WTC11 (cell line): ENCODE measurements at regions not wholly inside any gene's neighbourhood (a gene's known extent, or its start where the extent isn't known, plus 50 kb on each side); places are given as distances from the start of the nearest gene placed in this dataset.

Experiments
- ATAC-seq: fragments of 200-7000 bp; cut with Tn5 transposase; 2 replicates; pipeline ENCODE4 v1.10.0; 2021; ENCODE audit warnings: mild to moderate bottlenecking, moderate library complexity
- CTCF ChIA-PET: fragments of 300-600 bp; sonication (Branson Sonifier 250); formaldehyde crosslinking; loops from one replicate; lab custom pipeline; 2021; ENCODE audit warnings: antibody characterized with exemption; lab: Charles Lee
- POLR2A ChIA-PET: fragments of 350-600 bp; sonication (Branson Sonifier 250); formaldehyde crosslinking; loops from one replicate; lab custom pipeline; 2021; ENCODE audit warnings: antibody characterized with exemption; lab: Charles Lee
- DNase-seq: peaks from one replicate; pipeline ENCODE4 v3.0.0; 2021; ENCODE audit warnings: low spot score
- H3K27ac Mint-ChIP-seq: 2 replicates; pipeline ENCODE4 v1.8.0; 2021; ENCODE audit warnings: mixed read lengths
- H3K27me3 Mint-ChIP-seq: 2 replicates; pipeline ENCODE4 v1.8.0; 2021; ENCODE audit warnings: low read depth, mild to moderate bottlenecking, moderate library complexity, mixed read lengths
- H3K36me3 Mint-ChIP-seq: 2 replicates; pipeline ENCODE4 v1.8.0; 2021; ENCODE audit warnings: mixed read lengths
- H3K4me1 Mint-ChIP-seq: 2 replicates; pipeline ENCODE4 v1.8.0; 2022; ENCODE audit warnings: mixed read lengths
- H3K4me3 Mint-ChIP-seq: 2 replicates; pipeline ENCODE4 v1.8.0; 2021; ENCODE audit warnings: mild to moderate bottlenecking, moderate library complexity, mixed read lengths
- H3K9me3 Mint-ChIP-seq: 2 replicates; pipeline ENCODE4 v1.8.0; 2021; ENCODE audit warnings: mixed read lengths
- AFF4 ChIP-seq: sonication (generic); formaldehyde crosslinking; IDR thresholded peaks from 2 replicates; pipeline ENCODE4 v1.8.1; 2023; ENCODE audit warnings: mild to moderate bottlenecking, missing genetic modification reagents, borderline replicate concordance
- ATF6 ChIP-seq: sonication (generic); formaldehyde crosslinking; IDR thresholded peaks from 2 replicates; pipeline ENCODE4 v1.8.1; 2023; ENCODE audit warnings: mild to moderate bottlenecking, missing genetic modification reagents
- CDX4 ChIP-seq: fragments of 250-450 bp; sonication (Bioruptor Pico); IDR thresholded peaks from 2 replicates; pipeline ENCODE4 v1.9.0; 2021; ENCODE audit warnings: moderate library complexity, mild to moderate bottlenecking, inconsistent platforms, borderline replicate concordance
- CTCF ChIP-seq: fragments of 200-600 bp; IDR thresholded peaks from 2 replicates; pipeline ENCODE4 v1.8.0; 2022; ENCODE audit warnings: antibody characterized with exemption
- ELF4 ChIP-seq: sonication (generic); formaldehyde crosslinking; IDR thresholded peaks from 2 replicates; pipeline ENCODE4 v1.8.1; 2022; ENCODE audit warnings: low read depth, mild to moderate bottlenecking, moderate library complexity, missing genetic modification reagents
- FOXP1 ChIP-seq: sonication (generic); formaldehyde crosslinking; IDR thresholded peaks from 2 replicates; pipeline ENCODE4 v1.8.0; 2022; ENCODE audit warnings: missing genetic modification reagents, mild to moderate bottlenecking, moderate library complexity, borderline replicate concordance
- FOXP4 ChIP-seq: sonication (generic); formaldehyde crosslinking; IDR thresholded peaks from 2 replicates; pipeline ENCODE4 v1.8.0; 2022; ENCODE audit warnings: mild to moderate bottlenecking, missing genetic modification reagents
- HMGA2 ChIP-seq: fragments of 250-450 bp; sonication (Bioruptor Pico); IDR thresholded peaks from 2 replicates; pipeline ENCODE4 v1.4.0; 2021; ENCODE audit warnings: mild to moderate bottlenecking, moderate library complexity
- NFATC4 ChIP-seq: fragments of 250-450 bp; sonication (Bioruptor Pico); IDR thresholded peaks from 2 replicates; pipeline ENCODE4 v1.9.0; 2021; ENCODE audit warnings: mild to moderate bottlenecking
- NR1H2 ChIP-seq: sonication (generic); formaldehyde crosslinking; IDR thresholded peaks from 2 replicates; pipeline ENCODE4 v1.9.0; 2021; ENCODE audit warnings: mild to moderate bottlenecking, moderate library complexity, missing genetic modification reagents
- NR2C2 ChIP-seq: sonication (generic); formaldehyde crosslinking; IDR thresholded peaks from 2 replicates; pipeline ENCODE4 v1.8.0; 2022; ENCODE audit warnings: mild to moderate bottlenecking, missing genetic modification reagents
- PRDM15 ChIP-seq: sonication (generic); formaldehyde crosslinking; IDR thresholded peaks from 2 replicates; pipeline ENCODE4 v1.8.0; 2022; ENCODE audit warnings: missing genetic modification reagents
- PREB ChIP-seq: sonication (generic); formaldehyde crosslinking; IDR thresholded peaks from 2 replicates; pipeline ENCODE4 v1.8.1; 2022; ENCODE audit warnings: mild to moderate bottlenecking, missing genetic modification reagents, moderate library complexity, borderline replicate concordance
- PRRX2 ChIP-seq: fragments of 250-450 bp; sonication (Bioruptor Pico); IDR thresholded peaks from 2 replicates; pipeline ENCODE4 v1.8.0; 2021; ENCODE audit warnings: mild to moderate bottlenecking
- SP1 ChIP-seq: sonication (generic); formaldehyde crosslinking; conservative IDR thresholded peaks from 2 replicates; pipeline ENCODE4 v1.8.1; 2022; ENCODE audit warnings: missing genetic modification reagents

- no peak overlapping the region for H3K27ac Mint-ChIP-seq
- H3K27me3 Mint-ChIP-seq, result no peaks in the 10 kb centered on the region
- ChIA-PET CTCF (no interaction called here), POLR2A (no interaction called here)
- H3K9me3 Mint-ChIP-seq, result no peaks in the 10 kb centered on the region
- no peak overlapping the region for H3K4me3 Mint-ChIP-seq
- H3K4me1 Mint-ChIP-seq, result no peaks in the 10 kb centered on the region
- no peak for ATAC-seq
- DNase-seq, result no peak
- no peak for TF ChIP-seq SP1 (CRISPR knock-in tag)
- TF ChIP-seq FOXP4 (CRISPR knock-in tag), result no peak
- no peak for TF ChIP-seq PRDM15
- TF ChIP-seq CTCF, result no peak
- no peak for TF ChIP-seq NFATC4
- TF ChIP-seq ATF6 (CRISPR knock-in tag), result no peak
- no peak for TF ChIP-seq PRRX2
- no peak for TF ChIP-seq PREB
- H3K36me3 Mint-ChIP-seq, result no peaks in the 10 kb centered on the region
Observed at GRCh38 chr1:177472567-177472966, 301.8 kb downstream of the BRINP2 start.

- no peaks in the 10 kb centered on the region for H3K9me3 Mint-ChIP-seq
- POLR2A ChIA-PET, result no interaction called here
Observed at GRCh38 chr1:177471244-177471643, 300.5 kb downstream of the BRINP2 start.

GRCh38 chr1:177469519-177469918, 298.8 kb downstream of the BRINP2 start:
- TF ChIP-seq HMGA2 (no peak), FOXP1 (CRISPR knock-in tag) (no peak), CDX4 (CRISPR knock-in tag) (no peak), ELF4 (CRISPR knock-in tag) (no peak), AFF4 (CRISPR knock-in tag) (no peak), NR1H2 (no peak)
- TF ChIP-seq, all 79 proteins: peak for 0
- ChIA-PET POLR2A (no interaction called here), CTCF (no interaction called here)
- H3K9me3 Mint-ChIP-seq, result peaks cover 4% of the 10 kb centered on the region
- H3K36me3 Mint-ChIP-seq, result no peaks in the 10 kb centered on the region
- DNase-seq, result no peak
- no peak overlapping the region for H3K27ac Mint-ChIP-seq
- no peaks in the 10 kb centered on the region for H3K4me1 Mint-ChIP-seq
- no peak overlapping the region for H3K4me3 Mint-ChIP-seq
- no peaks in the 10 kb centered on the region for H3K27me3 Mint-ChIP-seq
- ATAC-seq, result no peak

More at GRCh38 chr1:177471244-177471643, 300.5 kb downstream of the BRINP2 start:
- H3K27me3 Mint-ChIP-seq, result no peaks in the 10 kb centered on the region
- H3K36me3 Mint-ChIP-seq, result no peaks in the 10 kb centered on the region
- no peak for TF ChIP-seq NFATC4
- TF ChIP-seq NR2C2 (CRISPR knock-in tag), result no peak
- no peaks in the 10 kb centered on the region for H3K4me1 Mint-ChIP-seq
- no peak overlapping the region for H3K27ac Mint-ChIP-seq
- DNase-seq (no peak), ATAC-seq (no peak)
- CTCF ChIA-PET, result no interaction called here
- H3K4me3 Mint-ChIP-seq, result no peak overlapping the region
